Right atrium auricular region (tissue), 2 donors: ENCODE measurements at regions not wholly inside any gene's neighbourhood (a gene's known extent, or its start where the extent isn't known, plus 50 kb on each side); places are given as distances from the start of the nearest gene placed in this dataset.

Source experiments
- DNase-seq: peaks from one replicate; pipeline ENCODE4 v3.0.0-alpha.2; 2019; ENCODE audit warnings: low spot score
- H3K27ac ChIP-seq, 2 donors: fragments of 200-600 bp; sonication (generic); 1 replicate in 1 of 2; 2 replicates in 1 of 2; pipeline ENCODE4 v1.5.1; 2016 to 2019
- H3K27me3 ChIP-seq, 2 donors: fragments of 200-600 bp; sonication (generic); one replicate each; pipeline versions ENCODE4 v1.5.1 to v1.6.0; 2017 to 2019
- H3K36me3 ChIP-seq: fragments of 200-600 bp; sonication (generic); one replicate; pipeline ENCODE4 v1.5.1; 2016
- H3K4me1 ChIP-seq, 2 donors: fragments of 200-600 bp; sonication (generic); one replicate each; pipeline versions ENCODE4 v1.5.1 to v1.6.0; 2017 to 2019
- H3K4me3 ChIP-seq, 2 donors: fragments of 200-600 bp; sonication (generic); 1 replicate in 1 of 2; 2 replicates in 1 of 2; pipeline ENCODE4 v1.5.1; 2017 to 2019; ENCODE audit warnings: mild to moderate bottlenecking in 1 of 2, moderate library complexity in 1 of 2
- H3K9me3 ChIP-seq, 2 donors: fragments of 200-600 bp; sonication (generic); one replicate each; pipeline ENCODE4 v1.5.1; 2019
- TF ChIP-seq, protein P1 (sequence below), 2 donors: fragments of 200-600 bp; sonication (generic); IDR thresholded peaks; one replicate each; pipeline ENCODE4 v1.5.1; 2019; ENCODE audit warnings: antibody characterized with exemption in 2 of 2

DNA sequence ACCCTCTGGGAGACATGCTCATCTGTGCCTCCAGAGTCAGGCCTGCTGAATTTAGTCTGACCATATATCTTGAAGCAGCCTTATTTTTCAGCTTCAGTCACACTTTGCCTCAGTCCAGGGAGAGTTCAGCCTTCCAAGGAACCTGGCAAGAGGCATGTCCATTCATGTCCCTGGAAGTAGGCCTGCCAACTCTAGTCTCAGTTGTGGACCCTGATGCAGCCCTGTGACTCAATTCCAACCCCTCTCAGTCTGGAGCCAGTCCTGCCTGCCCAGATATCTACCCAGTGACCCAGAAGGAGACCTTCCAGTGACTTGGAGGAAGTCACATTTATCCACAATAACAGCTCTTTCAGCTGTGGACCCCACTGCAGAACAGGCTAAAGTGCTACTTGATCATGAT, 566.6 kb downstream of the TMEM135 start:
- DNase-seq, result no peak
- H3K27ac ChIP-seq, result no peak overlapping the region
- no peaks in the 10 kb centered on the region for H3K27me3 ChIP-seq

DNA sequence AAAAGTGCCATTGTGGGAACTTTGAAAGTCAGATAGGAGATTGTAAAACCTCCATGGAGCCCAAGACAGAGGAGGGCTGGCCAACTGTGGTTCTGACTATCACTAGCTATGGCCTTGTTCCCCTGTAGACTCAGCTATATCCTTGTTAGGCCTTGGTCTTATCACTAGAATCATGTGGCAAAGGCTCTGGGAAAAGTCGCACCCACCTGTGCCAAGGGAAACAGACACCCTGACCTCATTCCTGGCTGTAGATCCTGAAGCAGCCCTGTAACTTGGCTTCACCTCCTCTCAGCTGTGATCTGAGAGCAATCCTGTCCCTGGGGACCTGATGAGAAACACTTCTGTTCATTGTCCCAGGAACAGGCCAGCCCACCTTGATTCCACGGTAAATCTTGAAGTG, 566.2 kb downstream of the TMEM135 start:
- TF ChIP-seq, protein P1, sequence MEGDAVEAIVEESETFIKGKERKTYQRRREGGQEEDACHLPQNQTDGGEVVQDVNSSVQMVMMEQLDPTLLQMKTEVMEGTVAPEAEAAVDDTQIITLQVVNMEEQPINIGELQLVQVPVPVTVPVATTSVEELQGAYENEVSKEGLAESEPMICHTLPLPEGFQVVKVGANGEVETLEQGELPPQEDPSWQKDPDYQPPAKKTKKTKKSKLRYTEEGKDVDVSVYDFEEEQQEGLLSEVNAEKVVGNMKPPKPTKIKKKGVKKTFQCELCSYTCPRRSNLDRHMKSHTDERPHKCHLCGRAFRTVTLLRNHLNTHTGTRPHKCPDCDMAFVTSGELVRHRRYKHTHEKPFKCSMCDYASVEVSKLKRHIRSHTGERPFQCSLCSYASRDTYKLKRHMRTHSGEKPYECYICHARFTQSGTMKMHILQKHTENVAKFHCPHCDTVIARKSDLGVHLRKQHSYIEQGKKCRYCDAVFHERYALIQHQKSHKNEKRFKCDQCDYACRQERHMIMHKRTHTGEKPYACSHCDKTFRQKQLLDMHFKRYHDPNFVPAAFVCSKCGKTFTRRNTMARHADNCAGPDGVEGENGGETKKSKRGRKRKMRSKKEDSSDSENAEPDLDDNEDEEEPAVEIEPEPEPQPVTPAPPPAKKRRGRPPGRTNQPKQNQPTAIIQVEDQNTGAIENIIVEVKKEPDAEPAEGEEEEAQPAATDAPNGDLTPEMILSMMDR (IDR thresholded peaks at IDR 0.05), result no peak
- DNase-seq, result no peak
- Histone ChIP-seq H3K4me1 (no peaks in the 10 kb centered on the region), H3K36me3 (no peaks in the 10 kb centered on the region), H3K4me3 (no peak overlapping the region), H3K27me3 (no peaks in the 10 kb centered on the region), H3K27ac (no peak overlapping the region), H3K9me3 (peaks cover 0 to 5% of the 10 kb centered on the region in 2 donors)

More for the DNA sequence above, 566.6 kb downstream of the TMEM135 start:
- H3K4me1 ChIP-seq, result no peaks in the 10 kb centered on the region
- TF ChIP-seq, protein P1 (IDR thresholded peaks at IDR 0.05), result no peak
- H3K9me3 ChIP-seq, result peaks cover 0 to 5% of the 10 kb centered on the region in 2 donors
- H3K4me3 ChIP-seq, result no peak overlapping the region
- no peaks in the 10 kb centered on the region for H3K36me3 ChIP-seq

DNA sequence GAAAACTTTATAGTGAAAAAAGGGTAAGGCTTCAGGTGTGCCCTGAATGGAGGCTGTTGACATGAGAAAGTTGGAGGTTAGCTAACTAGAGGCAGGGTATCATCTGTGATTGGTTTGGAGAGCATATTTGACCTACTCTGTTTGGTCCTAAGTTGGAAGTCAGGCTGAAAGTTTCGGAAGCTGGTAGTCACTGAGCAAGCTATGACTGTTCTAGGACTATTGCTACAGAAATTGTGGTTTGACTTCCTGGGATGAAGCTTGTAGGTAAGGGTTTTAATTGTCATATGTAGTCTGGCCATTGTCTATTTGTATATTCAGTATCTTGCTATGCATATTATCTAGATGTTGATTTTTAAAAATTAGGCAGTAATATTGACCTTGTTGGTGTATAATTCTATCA, 565.0 kb downstream of the TMEM135 start:
- no peaks in the 10 kb centered on the region for H3K27me3 ChIP-seq
- H3K4me1 ChIP-seq, result no peaks in the 10 kb centered on the region
- TF ChIP-seq, protein P1 (IDR thresholded peaks at IDR 0.05), result no peak
- H3K27ac ChIP-seq, result no peak overlapping the region
- no peak for DNase-seq
- peaks cover 0 to 5% of the 10 kb centered on the region in 2 donors for H3K9me3 ChIP-seq
- no peaks in the 10 kb centered on the region for H3K36me3 ChIP-seq
- H3K4me3 ChIP-seq, result no peak overlapping the region

DNA sequence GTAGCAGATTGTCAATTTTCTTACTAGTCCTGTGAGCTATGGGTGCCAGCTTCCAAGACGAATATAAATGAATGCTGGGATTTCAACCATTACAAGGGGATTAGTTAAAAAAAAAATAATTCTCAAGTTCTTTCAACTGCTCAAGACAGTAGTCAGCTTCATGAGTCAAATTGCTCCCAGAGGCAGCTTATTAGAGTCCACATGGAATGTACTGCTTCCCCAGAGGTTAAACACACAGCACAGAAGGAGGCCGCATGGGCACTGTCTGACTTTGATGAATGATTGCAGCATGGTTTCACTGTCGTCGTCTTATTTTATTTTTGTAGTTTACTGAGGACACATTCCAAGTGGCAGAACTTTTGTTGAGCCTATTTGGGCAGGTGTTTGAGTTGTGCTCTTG, 563.2 kb downstream of the TMEM135 start:
- no peak overlapping the region for H3K27ac ChIP-seq
- TF ChIP-seq, protein P1 (IDR thresholded peaks at IDR 0.05), result no peak
- no peak for DNase-seq

DNA sequence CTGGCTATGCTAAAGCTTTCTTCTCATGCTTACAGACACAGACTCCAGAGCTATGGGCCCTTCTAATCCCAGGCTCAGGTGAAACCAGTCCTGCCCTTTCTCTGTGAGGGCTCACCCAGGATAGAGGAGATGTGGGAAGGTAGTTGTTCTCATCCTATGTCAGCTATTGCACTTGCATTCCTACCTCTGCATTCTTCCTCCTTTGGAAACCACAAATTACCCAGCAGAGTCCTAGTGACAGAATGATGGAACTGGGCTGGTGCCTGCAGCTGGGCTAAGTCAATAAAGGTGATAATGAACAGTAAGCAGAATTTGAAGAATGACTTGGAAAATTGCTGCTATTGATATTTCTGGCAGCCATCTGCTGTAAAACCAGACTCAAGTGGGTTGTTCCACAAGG, 560.0 kb downstream of the TMEM135 start:
- Histone ChIP-seq H3K27me3 (no peaks in the 10 kb centered on the region), H3K9me3 (peaks cover 0 to 5% of the 10 kb centered on the region in 2 donors), H3K4me1 (no peaks in the 10 kb centered on the region), H3K36me3 (no peaks in the 10 kb centered on the region), H3K4me3 (no peak overlapping the region), H3K27ac (no peak overlapping the region)
- TF ChIP-seq, protein P1 (IDR thresholded peaks at IDR 0.05), result no peak
- DNase-seq, result no peak

More for the DNA sequence above, 563.2 kb downstream of the TMEM135 start:
- H3K4me1 ChIP-seq, result no peaks in the 10 kb centered on the region
- no peaks in the 10 kb centered on the region for H3K36me3 ChIP-seq
- no peaks in the 10 kb centered on the region for H3K27me3 ChIP-seq
- no peaks in the 10 kb centered on the region for H3K9me3 ChIP-seq
- no peak overlapping the region for H3K4me3 ChIP-seq

DNA sequence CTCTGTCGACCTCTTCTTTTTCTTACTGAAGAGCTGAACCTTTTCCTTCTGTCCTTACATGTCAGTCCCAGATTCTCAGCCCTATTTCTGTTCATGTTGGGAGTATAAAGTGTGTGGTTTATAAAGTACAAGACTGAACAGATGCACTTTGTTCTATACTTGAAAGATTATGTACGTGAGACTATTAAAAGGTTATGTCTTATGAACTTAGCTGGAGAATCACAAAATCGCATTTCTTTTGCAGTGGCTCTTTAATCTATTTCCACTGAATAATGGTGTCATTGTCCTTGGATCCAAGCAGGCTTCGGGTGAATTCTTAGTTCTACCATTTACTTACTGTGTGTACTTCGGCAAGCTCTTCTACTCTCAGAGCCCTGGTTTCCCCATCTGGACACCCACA, 558.4 kb downstream of the TMEM135 start:
- DNase-seq, result no peak
- TF ChIP-seq, protein P1 (IDR thresholded peaks at IDR 0.05), result no peak
- Histone ChIP-seq H3K4me3 (no peak overlapping the region), H3K36me3 (no peaks in the 10 kb centered on the region), H3K9me3 (peaks cover 0 to 16% of the 10 kb centered on the region in 2 donors), H3K27me3 (no peaks in the 10 kb centered on the region), H3K4me1 (no peaks in the 10 kb centered on the region), H3K27ac (no peak overlapping the region)
